Stimulated activated CD8-positive, alpha-beta memory T cell treated with anti-CD3 and anti-CD28 coated beads, Interleukin-12 subunit alpha, Interleukin-12 subunit beta, amount 100 ng/mL, for 24 hours (primary cell): ENCODE measurements at regions not wholly inside any gene's neighbourhood (a gene's known extent, or its start where the extent isn't known, plus 50 kb on each side); places are given as distances from the start of the nearest gene placed in this dataset.
"Not testable (repeated sequence)": the region's sequence is repeated elsewhere in the genome, so short reads cannot be mapped to it uniquely, and the experiment has no call there.

ENCODE experiments used
- DNase-seq: peaks from one replicate; pipeline ENCODE4 v3.0.0-alpha.2; 2020; ENCODE audit errors: extremely low read depth

DNA sequence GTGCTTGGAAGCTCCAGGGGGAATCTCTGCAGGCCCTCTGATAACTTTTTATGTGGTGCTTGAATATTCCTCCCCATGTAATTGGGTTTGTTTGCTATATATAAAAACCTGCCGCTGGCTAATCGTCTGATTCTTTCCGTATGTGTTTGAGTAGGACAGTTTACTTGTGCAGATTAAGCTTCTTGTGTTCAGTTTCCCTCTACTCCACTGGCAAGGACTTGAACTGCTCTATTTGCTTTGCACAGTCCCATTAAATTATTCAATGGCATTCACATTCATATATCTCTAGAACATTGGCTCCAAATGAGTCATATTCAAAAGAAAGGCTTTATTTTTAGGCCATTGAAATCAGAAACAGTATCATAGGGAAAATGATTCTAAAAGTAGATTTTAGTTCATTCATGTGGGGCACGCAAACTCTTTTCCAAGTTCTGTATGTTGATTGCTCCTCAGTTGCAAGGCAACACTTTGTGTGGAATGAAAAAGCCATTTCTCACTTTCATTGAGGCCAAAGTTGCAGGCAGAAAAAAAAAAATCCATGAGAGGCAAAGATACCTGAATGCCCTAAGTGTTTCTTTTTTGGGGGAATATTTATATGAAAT lies 1682.3 kb upstream of the PIK3C3 start:
- no peak for DNase-seq

GRCh38 chr18:40259115-40259835 lies 1695.8 kb upstream of the PIK3C3 start:
- DNase-seq = no peak

GRCh38 chr18:40258311-40258710 lies 1696.7 kb upstream of the PIK3C3 start:
- no peak for DNase-seq

DNA sequence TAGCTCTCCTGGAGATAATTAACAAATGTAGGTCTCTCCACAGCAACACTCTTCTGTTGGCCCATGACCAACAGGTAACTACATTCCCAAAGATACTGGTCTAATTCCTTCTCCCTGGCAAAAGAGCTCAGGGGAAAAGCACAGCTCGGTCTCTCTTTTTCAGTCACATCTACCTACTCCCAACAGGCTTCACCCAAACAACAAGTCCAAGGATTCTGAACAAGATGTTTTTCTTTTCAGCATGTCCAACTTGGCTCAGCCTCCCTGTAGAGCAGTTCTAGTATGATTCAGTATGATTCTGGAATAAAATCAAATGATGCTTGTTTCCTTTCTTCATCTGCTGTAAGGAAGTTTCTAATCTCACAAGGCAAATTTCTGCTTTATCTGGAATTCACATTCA lies 1704.8 kb upstream of the PIK3C3 start:
- DNase-seq = no peak

DNA sequence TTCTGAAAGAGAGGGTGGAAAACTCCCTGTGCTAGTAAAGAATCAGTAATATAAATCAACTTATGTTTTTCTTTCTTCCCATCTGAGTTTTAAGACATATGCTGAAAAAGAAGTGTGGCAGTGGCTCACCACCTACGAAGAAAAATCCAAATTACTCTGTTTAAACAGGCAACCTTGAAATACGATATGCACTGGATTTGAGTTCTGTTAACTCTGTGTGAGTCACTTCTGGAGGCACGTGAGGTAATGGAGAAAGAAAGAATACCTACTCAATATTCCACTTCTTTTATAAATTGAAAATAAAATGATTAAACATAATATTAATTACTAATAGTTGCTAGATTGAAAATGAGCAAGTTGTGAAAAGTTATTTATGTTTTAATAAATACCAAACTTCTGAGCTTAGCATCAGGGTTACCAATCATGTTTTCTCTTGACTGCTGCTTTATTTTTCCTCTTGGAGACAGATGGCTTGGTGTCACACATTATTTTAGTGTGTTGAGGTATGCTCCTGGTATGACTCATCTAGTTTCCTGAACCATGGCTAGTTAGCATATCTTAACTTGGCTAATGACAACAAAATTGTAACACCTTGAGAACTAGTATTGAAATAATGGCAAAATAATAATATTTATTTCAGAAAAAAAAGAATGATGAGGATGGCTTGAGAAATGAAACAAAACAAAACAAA lies 1705.5 kb upstream of the PIK3C3 start:
- DNase-seq = no peak

GRCh38 chr18:40245612-40246011 lies 1709.4 kb upstream of the PIK3C3 start:
- DNase-seq = not testable (repeated sequence)

DNA sequence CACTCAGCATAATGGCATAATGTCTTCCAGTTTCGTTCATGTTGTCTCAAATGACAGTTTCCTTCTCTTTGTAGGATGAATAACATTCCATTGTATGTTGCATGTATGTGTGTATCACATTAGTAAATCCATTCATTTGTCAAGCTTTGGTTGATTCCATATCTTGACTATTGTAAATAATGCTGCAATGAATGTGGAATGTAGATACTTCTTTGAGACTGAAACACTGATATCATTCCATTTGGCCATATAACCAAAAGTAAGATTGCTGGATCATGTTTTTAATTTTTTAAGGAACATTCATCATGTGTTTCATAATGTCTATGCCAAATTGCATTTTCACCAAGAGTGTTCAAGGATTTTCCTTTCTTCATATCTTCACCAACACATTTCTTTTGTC lies 1711.4 kb upstream of the PIK3C3 start:
- no peak for DNase-seq

DNA sequence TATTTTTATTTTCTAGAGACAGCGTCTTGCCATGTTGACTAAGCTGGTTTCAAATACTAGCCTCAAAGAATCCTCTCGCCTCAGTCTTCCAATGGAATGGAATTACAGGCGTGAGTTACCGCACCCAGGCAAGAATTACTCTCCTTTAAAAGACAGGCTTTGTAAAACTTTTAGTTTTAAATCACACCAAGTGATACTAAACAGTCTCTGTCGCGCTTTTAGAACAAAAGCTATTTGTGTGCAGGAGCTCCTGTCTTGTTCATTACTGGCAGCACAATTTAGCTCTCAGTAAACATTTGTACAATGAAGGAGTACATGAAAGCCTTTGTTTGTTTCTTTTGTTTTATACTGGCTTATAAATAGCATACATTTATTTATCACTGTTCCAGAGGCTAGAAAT lies 1719.2 kb upstream of the PIK3C3 start:
- DNase-seq = no peak

GRCh38 chr18:40235323-40235722 lies 1719.7 kb upstream of the PIK3C3 start:
- no peak for DNase-seq

DNA sequence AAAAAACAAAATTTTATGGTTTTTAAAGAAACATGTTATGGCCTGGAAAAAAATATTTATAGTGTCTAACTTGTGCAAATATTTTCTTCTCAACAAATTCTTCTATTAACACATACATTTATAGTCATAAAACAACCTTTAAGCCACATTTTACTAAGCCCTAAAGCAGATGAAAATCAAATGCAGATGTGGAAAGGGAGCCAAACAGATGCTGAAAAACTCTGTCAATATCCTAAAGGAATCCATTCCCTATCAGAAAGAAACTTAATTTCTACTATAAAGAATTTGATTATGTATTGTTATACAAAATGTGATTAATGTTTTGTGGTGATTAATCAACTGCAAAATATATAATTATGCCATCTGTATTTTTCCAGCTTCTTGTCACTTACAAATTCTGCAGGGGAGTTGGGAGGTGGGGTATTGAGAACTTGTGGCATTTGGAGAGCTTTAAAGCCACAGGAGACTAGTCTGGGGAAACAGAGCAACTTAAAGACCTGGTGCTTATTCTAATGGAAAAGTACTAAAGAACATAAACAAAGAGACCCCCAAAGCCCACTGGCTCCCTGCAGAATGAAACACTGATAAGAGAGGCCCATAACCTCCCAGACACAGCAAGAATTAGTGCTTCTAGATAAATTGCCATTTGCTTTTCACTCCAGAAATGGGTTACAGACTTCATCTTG lies 1721.0 kb upstream of the PIK3C3 start:
- no peak for DNase-seq

DNA sequence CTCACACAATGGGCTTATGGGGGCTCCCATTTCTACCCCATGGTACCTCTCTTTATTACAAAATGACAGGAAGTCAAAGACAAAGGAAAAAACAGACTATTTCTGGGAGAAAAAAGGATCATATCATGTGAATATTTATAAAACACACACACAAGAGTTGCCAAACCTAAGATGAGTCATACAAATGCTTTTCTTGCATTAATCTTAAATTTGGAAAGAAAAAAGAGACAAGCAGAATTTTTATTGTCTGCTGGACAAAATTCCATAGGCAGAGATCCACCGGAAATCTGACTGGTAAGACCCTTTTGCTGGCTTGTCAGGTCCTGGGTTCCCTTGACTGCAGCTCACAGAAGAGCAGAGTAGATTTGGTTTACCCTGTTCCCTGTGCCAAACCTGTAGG lies 1732.3 kb upstream of the PIK3C3 start:
- DNase-seq = no peak

DNA sequence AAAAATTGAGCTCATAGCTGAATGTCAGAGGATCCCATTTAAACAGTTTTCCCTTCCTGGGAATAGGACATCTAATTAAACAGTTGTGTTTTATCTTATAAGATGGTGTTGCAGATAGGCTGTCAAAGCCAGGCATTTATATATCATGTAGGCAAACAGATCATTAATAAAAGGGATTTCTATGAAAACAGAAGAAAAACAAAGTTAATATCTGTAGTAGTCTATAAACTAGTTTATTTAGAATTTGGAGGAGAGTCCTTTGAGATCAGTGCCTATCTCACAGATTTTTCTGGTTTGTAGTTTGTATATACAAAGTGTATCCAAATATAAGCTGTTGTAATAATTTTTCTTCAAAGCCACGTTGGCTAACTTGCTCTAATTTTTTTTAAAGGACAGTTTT lies 1738.2 kb upstream of the PIK3C3 start:
- no peak for DNase-seq

DNA sequence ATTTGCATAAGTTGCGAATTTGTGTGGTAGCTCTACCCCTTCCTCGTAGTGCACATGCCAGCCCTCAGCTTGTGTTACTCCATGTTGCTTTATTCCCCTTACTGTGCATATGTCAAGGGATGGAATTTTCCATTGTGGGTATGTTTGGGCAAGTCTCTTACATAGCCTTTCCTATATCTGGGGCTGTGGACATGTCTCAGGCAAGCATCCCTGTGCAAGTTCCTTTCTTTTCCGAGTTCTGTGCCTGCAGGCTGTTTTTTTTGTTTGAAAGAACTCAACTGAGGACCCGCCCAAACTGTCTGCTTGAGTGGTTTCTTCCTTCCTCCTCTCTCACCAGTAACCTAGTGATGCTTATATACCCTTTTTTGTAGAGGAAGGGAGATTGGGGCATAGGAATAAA lies 1739.1 kb upstream of the PIK3C3 start:
- DNase-seq = no peak

DNA sequence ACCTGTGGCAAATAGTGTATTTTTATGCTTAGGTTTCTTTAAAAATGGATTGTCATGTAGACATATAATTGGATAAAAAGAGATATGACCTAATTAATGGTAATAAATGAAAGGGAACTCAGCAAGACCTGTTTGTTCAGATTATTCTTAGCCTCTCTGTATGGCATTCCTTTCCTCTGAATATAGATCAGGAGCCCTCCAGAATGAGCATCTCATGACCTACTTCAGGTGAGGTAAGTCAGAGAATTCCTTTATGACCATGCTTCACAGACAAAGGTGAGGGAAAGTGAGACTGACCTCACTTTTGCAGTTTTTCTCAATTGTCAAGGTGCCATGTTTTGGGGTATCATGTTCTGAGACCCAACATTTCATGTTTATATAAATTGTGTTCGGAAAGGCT lies 1744.3 kb upstream of the PIK3C3 start:
- DNase-seq = no peak

- no peak for DNase-seq
These were observed 1746.1 kb upstream of the PIK3C3 start for GRCh38 chr18:40208958-40209357.

DNA sequence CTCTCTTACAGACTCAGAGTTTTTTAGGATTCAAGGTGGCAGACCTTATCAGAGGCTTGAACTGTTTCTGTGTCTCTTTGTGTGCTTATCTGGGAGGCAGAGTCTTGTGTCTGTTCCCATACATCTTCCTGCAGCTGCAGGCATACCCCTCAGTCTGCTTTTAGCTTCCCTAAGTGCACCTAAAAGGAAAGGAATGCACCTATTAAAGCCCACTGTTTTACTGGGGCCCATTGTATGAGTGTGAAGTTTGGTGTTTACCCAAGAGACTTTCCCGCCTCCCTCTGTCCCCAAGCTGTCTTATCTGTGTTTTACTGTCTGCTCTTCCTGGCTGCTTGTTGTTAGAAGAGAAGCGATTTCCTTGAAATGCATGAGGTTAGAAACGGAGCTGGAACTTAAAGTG lies 1757.3 kb upstream of the PIK3C3 start:
- DNase-seq = no peak

DNA sequence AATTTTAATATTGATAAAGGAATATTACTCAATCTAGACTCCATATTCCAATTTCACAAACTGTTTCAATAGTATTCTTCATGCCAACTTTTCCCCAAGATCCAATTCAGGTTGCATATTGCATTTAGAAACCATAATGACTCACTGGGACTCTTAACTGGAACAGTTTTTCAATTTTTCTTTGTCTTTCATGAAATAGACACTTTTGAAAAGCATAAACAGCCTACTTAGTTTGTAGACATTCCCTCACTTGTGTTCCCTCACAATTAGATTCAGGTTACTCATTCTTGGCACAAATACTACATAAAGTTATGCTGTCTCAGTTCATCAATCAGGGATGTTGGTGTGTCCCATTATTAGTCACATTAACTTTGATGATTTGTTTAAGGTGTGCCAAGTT lies 1768.4 kb upstream of the PIK3C3 start:
- DNase-seq = no peak

DNA sequence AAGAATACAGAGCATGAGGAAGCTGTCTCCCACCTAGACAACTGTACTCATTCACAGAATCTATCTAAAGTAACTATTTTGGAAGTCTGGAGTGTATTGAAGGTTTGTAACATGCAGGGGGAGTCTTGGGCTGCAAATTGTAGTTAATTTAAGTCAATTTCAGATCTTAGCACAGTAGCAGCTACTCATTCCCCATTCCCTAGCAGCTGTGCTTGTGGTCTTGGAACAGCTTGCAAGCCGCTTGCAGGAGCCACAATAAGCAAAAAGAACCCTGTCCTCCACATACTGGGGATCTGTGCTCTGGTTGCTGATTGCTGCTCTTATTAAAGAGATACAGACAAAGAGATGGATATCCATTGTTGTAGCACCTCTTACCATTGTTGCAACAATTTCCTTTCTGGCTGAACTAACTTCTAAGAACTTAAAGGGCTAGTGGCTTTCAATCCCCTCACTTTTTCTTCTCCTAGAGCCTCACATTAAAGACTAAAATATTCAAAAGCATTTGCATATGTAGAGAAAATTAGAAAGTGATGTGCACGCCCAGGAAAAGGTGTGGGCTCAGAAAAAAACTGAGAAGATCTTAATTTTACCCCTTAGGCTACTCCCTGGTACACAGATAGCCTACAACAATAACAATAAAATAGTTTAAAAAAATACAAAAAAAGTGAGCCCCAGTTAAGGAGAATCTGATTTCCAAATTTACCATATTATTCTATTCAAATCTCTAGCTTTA lies 1775.1 kb upstream of the PIK3C3 start:
- DNase-seq = no peak

GRCh38 chr18:40168026-40168425 lies 1787.0 kb upstream of the PIK3C3 start:
- DNase-seq = no peak

DNA sequence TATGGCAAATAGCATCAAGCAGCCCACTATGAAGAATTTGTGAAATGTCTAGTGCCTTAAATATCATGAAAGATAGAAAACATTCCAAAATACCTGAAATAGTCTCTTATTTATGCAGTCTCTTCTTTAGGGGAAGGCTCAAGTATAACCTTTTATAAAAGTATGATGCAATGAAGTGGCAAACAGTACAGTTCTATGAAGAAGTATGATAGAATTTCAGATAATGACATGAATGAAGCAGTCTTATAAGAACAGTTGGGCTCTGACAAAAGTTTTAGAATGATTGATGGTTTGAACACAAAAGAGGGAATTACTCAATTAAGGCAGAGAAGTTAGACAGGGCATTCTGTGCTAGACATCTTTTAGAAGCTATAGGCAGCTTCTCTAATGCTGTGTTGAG lies 1791.8 kb upstream of the PIK3C3 start:
- no peak for DNase-seq

DNA sequence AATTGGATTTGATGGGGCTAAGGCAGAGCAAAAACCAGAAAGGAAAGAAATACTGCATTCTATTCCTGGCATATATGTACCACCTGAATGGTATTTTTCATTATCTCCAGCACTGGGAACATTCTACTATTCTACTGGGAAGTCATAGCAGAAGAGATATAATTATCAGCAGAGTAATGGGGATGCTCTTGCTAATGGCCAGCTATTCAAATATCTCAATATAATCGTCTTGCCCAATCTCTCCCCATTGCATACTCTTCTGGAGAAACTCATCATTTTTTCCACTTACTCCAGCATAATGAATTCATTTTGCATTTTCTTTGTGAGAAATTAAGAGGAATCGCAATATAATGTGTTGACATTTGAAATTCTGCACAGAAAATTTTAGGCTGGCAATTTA lies 1794.7 kb upstream of the PIK3C3 start:
- no peak for DNase-seq
